DOHH2 (cell line): ENCODE measurements at regions not wholly inside any gene's neighbourhood (a gene's known extent, or its start where the extent isn't known, plus 50 kb on each side); places are given as distances from the start of the nearest gene placed in this dataset.

Experiments used
- EZH2phosphoT487 ChIP-seq: fragments of 200-600 bp; sonication (generic); IDR thresholded peaks from 2 replicates; pipeline ENCODE4 v1.6.1; 2017; ENCODE audit warnings: borderline replicate concordance, mild to moderate bottlenecking, antibody characterized with exemption, low read length, moderate library complexity, mixed read lengths
- TF ChIP-seq, protein P1 (sequence below): fragments of 200-600 bp; sonication (generic); IDR thresholded peaks from one replicate; pipeline ENCODE4 v1.5.1; 2014; ENCODE audit warnings: antibody characterized with exemption, mild to moderate bottlenecking, low read depth, low read length; ENCODE audit not compliant: poor library complexity, severe bottlenecking

DNA sequence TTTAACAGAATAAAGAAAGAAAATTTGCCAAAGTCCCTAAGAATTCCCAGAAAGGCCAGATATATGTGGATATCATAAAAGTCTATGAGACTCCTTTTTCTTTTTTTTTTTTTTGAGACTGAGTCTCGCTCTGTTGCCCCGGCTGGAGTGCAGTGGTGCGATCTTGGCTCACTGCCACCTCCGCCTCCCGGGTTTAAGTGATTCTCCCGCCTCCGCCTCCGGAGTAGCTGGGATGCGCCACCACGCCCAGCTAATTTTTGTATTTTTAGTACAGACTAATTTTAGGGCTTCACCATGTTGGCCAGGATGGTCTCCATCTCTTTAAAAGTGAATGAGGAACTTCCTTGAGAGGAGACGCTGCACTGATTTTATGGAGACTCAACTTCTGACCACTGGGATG, 335.2 kb downstream of the FBXO15 start:
- TF ChIP-seq, protein P1, sequence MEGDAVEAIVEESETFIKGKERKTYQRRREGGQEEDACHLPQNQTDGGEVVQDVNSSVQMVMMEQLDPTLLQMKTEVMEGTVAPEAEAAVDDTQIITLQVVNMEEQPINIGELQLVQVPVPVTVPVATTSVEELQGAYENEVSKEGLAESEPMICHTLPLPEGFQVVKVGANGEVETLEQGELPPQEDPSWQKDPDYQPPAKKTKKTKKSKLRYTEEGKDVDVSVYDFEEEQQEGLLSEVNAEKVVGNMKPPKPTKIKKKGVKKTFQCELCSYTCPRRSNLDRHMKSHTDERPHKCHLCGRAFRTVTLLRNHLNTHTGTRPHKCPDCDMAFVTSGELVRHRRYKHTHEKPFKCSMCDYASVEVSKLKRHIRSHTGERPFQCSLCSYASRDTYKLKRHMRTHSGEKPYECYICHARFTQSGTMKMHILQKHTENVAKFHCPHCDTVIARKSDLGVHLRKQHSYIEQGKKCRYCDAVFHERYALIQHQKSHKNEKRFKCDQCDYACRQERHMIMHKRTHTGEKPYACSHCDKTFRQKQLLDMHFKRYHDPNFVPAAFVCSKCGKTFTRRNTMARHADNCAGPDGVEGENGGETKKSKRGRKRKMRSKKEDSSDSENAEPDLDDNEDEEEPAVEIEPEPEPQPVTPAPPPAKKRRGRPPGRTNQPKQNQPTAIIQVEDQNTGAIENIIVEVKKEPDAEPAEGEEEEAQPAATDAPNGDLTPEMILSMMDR, result no peak
- TF ChIP-seq EZH2phosphoT487, result no peak
